ENCODE measurements at regions not wholly inside any gene's neighbourhood (a gene's known extent, or its start where the extent isn't known, plus 50 kb on each side); places are given as distances from the start of the nearest gene placed in this dataset.
"Not testable (repeated sequence)": the region's sequence is repeated elsewhere in the genome, so short reads cannot be mapped to it uniquely, and the experiment has no call there.

- ATAC-seq (no peak), DNase-seq (no peak)
- POLR2A ChIA-PET = no interaction called here
- Mint-ChIP-seq H3K27me3 (no peaks in the 10 kb centered on the region), H3K9me3 (peaks cover 0 to 11% (median 0%) of the 10 kb centered on the region in 9 donors), H3K4me3 (no peak overlapping the region), H3K4me1 (no peaks in the 10 kb centered on the region), H3K36me3 (no peaks in the 10 kb centered on the region), H3K27ac (no peak overlapping the region)
Observed at GRCh38 chr18:42330296-42330695, 375.3 kb downstream of the PIK3C3 start.

GRCh38 chr18:42333558-42333957 is 378.5 kb downstream of the PIK3C3 start:
- POLR2A ChIA-PET = no interaction called here
- peaks cover 0 to 19% (median 7%) of the 10 kb centered on the region in 9 donors for H3K9me3 Mint-ChIP-seq
- DNase-seq = no peak

GRCh38 chr18:42334931-42335330 is 379.9 kb downstream of the PIK3C3 start:
- DNase-seq (no peak), ATAC-seq (no peak)
- H3K36me3 Mint-ChIP-seq = peaks cover 0 to 3% (median 0%) of the 10 kb centered on the region in 3 donors
- no peaks in the 10 kb centered on the region for H3K27me3 Mint-ChIP-seq
- H3K9me3 Mint-ChIP-seq = peaks cover 0 to 19% (median 7%) of the 10 kb centered on the region in 9 donors
- no peaks in the 10 kb centered on the region for H3K4me1 Mint-ChIP-seq
- H3K27ac Mint-ChIP-seq = no peak overlapping the region
- H3K4me3 Mint-ChIP-seq = no peak overlapping the region
- POLR2A ChIA-PET = no interaction called here

More at GRCh38 chr18:42333558-42333957, 378.5 kb downstream of the PIK3C3 start:
- Mint-ChIP-seq H3K4me1 (no peaks in the 10 kb centered on the region), H3K36me3 (peaks cover 0 to 3% (median 0%) of the 10 kb centered on the region in 3 donors), H3K27ac (no peak overlapping the region), H3K4me3 (no peak overlapping the region), H3K27me3 (no peaks in the 10 kb centered on the region)
- ATAC-seq = no peak

GRCh38 chr18:42336139-42336538 is 381.1 kb downstream of the PIK3C3 start:
- peaks cover 0 to 7% (median 0%) of the 10 kb centered on the region in 5 donors for H3K27me3 Mint-ChIP-seq
- no peak overlapping the region for H3K4me3 Mint-ChIP-seq
- H3K4me1 Mint-ChIP-seq = no peaks in the 10 kb centered on the region
- H3K36me3 Mint-ChIP-seq = peaks cover 0 to 3% (median 0%) of the 10 kb centered on the region in 3 donors
- no peak for ATAC-seq
- POLR2A ChIA-PET = no interaction called here
- no peak for DNase-seq
- peaks cover 0 to 19% (median 7%) of the 10 kb centered on the region in 9 donors for H3K9me3 Mint-ChIP-seq
- H3K27ac Mint-ChIP-seq = no peak overlapping the region

GRCh38 chr18:42337337-42337736 is 382.3 kb downstream of the PIK3C3 start:
- H3K4me3 Mint-ChIP-seq, ATAC-seq, H3K27me3 Mint-ChIP-seq, H3K4me1 Mint-ChIP-seq, H3K36me3 Mint-ChIP-seq, POLR2A ChIA-PET, DNase-seq, H3K27ac Mint-ChIP-seq: not testable (repeated sequence)
- peaks cover 0 to 19% (median 7%) of the 10 kb centered on the region in 9 donors for H3K9me3 Mint-ChIP-seq

GRCh38 chr18:42338683-42339082 is 383.6 kb downstream of the PIK3C3 start:
- POLR2A ChIA-PET = no interaction called here
- ATAC-seq = no peak
- Mint-ChIP-seq H3K9me3 (peaks cover 0 to 19% (median 7%) of the 10 kb centered on the region in 9 donors), H3K4me1 (no peaks in the 10 kb centered on the region), H3K4me3 (no peak overlapping the region), H3K36me3 (peaks cover 0 to 3% (median 0%) of the 10 kb centered on the region in 3 donors), H3K27me3 (peaks cover 0 to 7% (median 0%) of the 10 kb centered on the region in 5 donors), H3K27ac (no peak overlapping the region)
- no peak for DNase-seq

GRCh38 chr18:42339372-42339771 is 384.3 kb downstream of the PIK3C3 start:
- Mint-ChIP-seq H3K4me3 (no peak overlapping the region), H3K4me1 (no peaks in the 10 kb centered on the region), H3K27me3 (peaks cover 0 to 7% (median 0%) of the 10 kb centered on the region in 5 donors), H3K9me3 (peaks cover 0 to 19% (median 7%) of the 10 kb centered on the region in 9 donors), H3K27ac (no peak overlapping the region), H3K36me3 (peaks cover 0 to 3% (median 0%) of the 10 kb centered on the region in 3 donors)
- no peak for ATAC-seq
- no peak for DNase-seq
- POLR2A ChIA-PET = no interaction called here

GRCh38 chr18:42340423-42341009 is 385.5 kb downstream of the PIK3C3 start:
- POLR2A ChIA-PET = no interaction called here

GRCh38 chr18:42341423-42341822 is 386.4 kb downstream of the PIK3C3 start:
- Mint-ChIP-seq H3K4me1 (no peaks in the 10 kb centered on the region), H3K27me3 (peaks cover 0 to 7% (median 0%) of the 10 kb centered on the region in 5 donors), H3K36me3 (peaks cover 0 to 3% (median 0%) of the 10 kb centered on the region in 3 donors), H3K9me3 (peaks cover 0 to 13% (median 5%) of the 10 kb centered on the region in 9 donors), H3K27ac (no peak overlapping the region), H3K4me3 (no peak overlapping the region)
- no peak for DNase-seq
- POLR2A ChIA-PET = no interaction called here
- ATAC-seq = no peak

More at GRCh38 chr18:42340423-42341009, 385.5 kb downstream of the PIK3C3 start:
- Mint-ChIP-seq H3K27me3 (peaks cover 0 to 7% (median 0%) of the 10 kb centered on the region in 5 donors), H3K36me3 (peaks cover 0 to 3% (median 0%) of the 10 kb centered on the region in 3 donors), H3K4me1 (no peaks in the 10 kb centered on the region), H3K27ac (no peak overlapping the region), H3K4me3 (no peak overlapping the region), H3K9me3 (peaks cover 0 to 13% (median 5%) of the 10 kb centered on the region in 9 donors)
- ATAC-seq (no peak), DNase-seq (no peak)

GRCh38 chr18:42348722-42349121 is 393.7 kb downstream of the PIK3C3 start:
- Mint-ChIP-seq H3K4me1 (no peaks in the 10 kb centered on the region), H3K36me3 (no peaks in the 10 kb centered on the region), H3K4me3 (no peak overlapping the region), H3K9me3 (no peaks in the 10 kb centered on the region), H3K27ac (no peak overlapping the region), H3K27me3 (no peaks in the 10 kb centered on the region)
- POLR2A ChIA-PET = no interaction called here
- no peak for DNase-seq
- no peak for ATAC-seq

- no peak for DNase-seq
- POLR2A ChIA-PET = no interaction called here
- H3K9me3 Mint-ChIP-seq = peaks cover 0 to 2% (median 0%) of the 10 kb centered on the region in 9 donors
Observed at GRCh38 chr18:42351455-42351854, 396.4 kb downstream of the PIK3C3 start.

GRCh38 chr18:42360716-42361115 is 405.7 kb downstream of the PIK3C3 start:
- no peaks in the 10 kb centered on the region for H3K36me3 Mint-ChIP-seq
- DNase-seq (no peak), ATAC-seq (no peak)
- peaks cover 0 to 3% (median 0%) of the 10 kb centered on the region in 5 donors for H3K27me3 Mint-ChIP-seq
- H3K4me1 Mint-ChIP-seq = no peaks in the 10 kb centered on the region
- no peaks in the 10 kb centered on the region for H3K9me3 Mint-ChIP-seq
- no peak overlapping the region for H3K4me3 Mint-ChIP-seq
- H3K27ac Mint-ChIP-seq = no peak overlapping the region
- POLR2A ChIA-PET = no interaction called here

More at GRCh38 chr18:42351455-42351854, 396.4 kb downstream of the PIK3C3 start:
- H3K4me3 Mint-ChIP-seq = no peak overlapping the region
- no peak overlapping the region for H3K27ac Mint-ChIP-seq
- H3K36me3 Mint-ChIP-seq = no peaks in the 10 kb centered on the region
- H3K4me1 Mint-ChIP-seq = no peaks in the 10 kb centered on the region
- ATAC-seq = no peak
- H3K27me3 Mint-ChIP-seq = no peaks in the 10 kb centered on the region

GRCh38 chr18:42363446-42364441 is 408.7 kb downstream of the PIK3C3 start:
- H3K4me3 Mint-ChIP-seq = no peak overlapping the region
- POLR2A ChIA-PET = no interaction called here
- H3K4me1 Mint-ChIP-seq = no peaks in the 10 kb centered on the region
- ATAC-seq (no peak), DNase-seq (no peak)
- H3K9me3 Mint-ChIP-seq = no peaks in the 10 kb centered on the region
- no peak overlapping the region for H3K27ac Mint-ChIP-seq
- no peaks in the 10 kb centered on the region for H3K36me3 Mint-ChIP-seq
- H3K27me3 Mint-ChIP-seq = peaks cover 0 to 2% (median 0%) of the 10 kb centered on the region in 5 donors
